ENCODE measurements at regions not wholly inside any gene's neighbourhood (a gene's known extent, or its start where the extent isn't known, plus 50 kb on each side); places are given as distances from the start of the nearest gene placed in this dataset.

GRCh38 chr21:41655259-41655658, 111.6 kb downstream of the RIPK4 start:
- TF ChIP-seq EZH2phosphoT487 (IDR thresholded peaks at IDR 0.05; ENCODE audit: low read depth) (no peak), CTCF (IDR thresholded peaks at IDR 0.05; ENCODE audit: low read depth, low read length) (no peak)
- peaks cover 11% of the 10 kb centered on the region for H3K4me1 ChIP-seq (ENCODE audit: low read length)
- H3K27me3 ChIP-seq (ENCODE audit: low read depth, low read length), result peaks cover 15% of the 10 kb centered on the region; the same call in 1 of the 2 replicates

GRCh38 chr21:41653954-41654491, 112.8 kb downstream of the RIPK4 start:
- H3K79me2 ChIP-seq (ENCODE audit: low read length), result no peaks in the 10 kb centered on the region
- no peak overlapping the region for H3K4me2 ChIP-seq (ENCODE audit: low read length)
- peaks cover 15% of the 10 kb centered on the region; the same call in 1 of the 2 replicates for H3K27me3 ChIP-seq (ENCODE audit: low read depth, low read length)
- no peaks in the 10 kb centered on the region for H4K20me1 ChIP-seq (ENCODE audit: insufficient read depth, low read length)
- H3K9me3 ChIP-seq (ENCODE audit: insufficient read depth, low read length), result no peaks in the 10 kb centered on the region
- H3K27ac ChIP-seq (ENCODE audit: low read length), result no peak overlapping the region
- no peak overlapping the region for H3K9ac ChIP-seq (ENCODE audit: low read length)
- H3K36me3 ChIP-seq (replicated peaks; ENCODE audit: low read depth, low read length), result no peaks in the 10 kb centered on the region
- H3K4me3 ChIP-seq (ENCODE audit: low read length), result no peak overlapping the region
- no peak overlapping the region for H2AFZ ChIP-seq (ENCODE audit: low read depth, low read length)
- TF ChIP-seq EZH2phosphoT487 (IDR thresholded peaks at IDR 0.05; ENCODE audit: low read depth) (no peak), CTCF (IDR thresholded peaks at IDR 0.05; ENCODE audit: low read depth, low read length) (no peak)
- H3K4me1 ChIP-seq (ENCODE audit: low read length), result peaks cover 11% of the 10 kb centered on the region

More at GRCh38 chr21:41655259-41655658, 111.6 kb downstream of the RIPK4 start:
- Histone ChIP-seq H3K4me2 (ENCODE audit: low read length) (peak overlapping the region; percentile 7; the same call in 1 of the 2 replicates), H3K79me2 (ENCODE audit: low read length) (no peaks in the 10 kb centered on the region), H3K9me3 (ENCODE audit: insufficient read depth, low read length) (no peaks in the 10 kb centered on the region), H3K27ac (ENCODE audit: low read length) (no peak overlapping the region), H3K4me3 (ENCODE audit: low read length) (no peak overlapping the region), H3K9ac (ENCODE audit: low read length) (no peak overlapping the region), H4K20me1 (ENCODE audit: insufficient read depth, low read length) (no peaks in the 10 kb centered on the region), H3K36me3 (replicated peaks; ENCODE audit: low read depth, low read length) (no peaks in the 10 kb centered on the region), H2AFZ (ENCODE audit: low read depth, low read length) (no peak overlapping the region)

- no peak overlapping the region for H2AFZ ChIP-seq (ENCODE audit: low read depth, low read length)
- TF ChIP-seq CTCF (IDR thresholded peaks at IDR 0.05; ENCODE audit: low read depth, low read length), result no peak
- no peak for TF ChIP-seq EZH2phosphoT487 (IDR thresholded peaks at IDR 0.05; ENCODE audit: low read depth)
- H3K4me2 ChIP-seq (ENCODE audit: low read length), result no peak overlapping the region
- H3K4me3 ChIP-seq (ENCODE audit: low read length), result no peak overlapping the region
- peaks cover 11% of the 10 kb centered on the region; the same call in 1 of the 2 replicates for H3K27me3 ChIP-seq (ENCODE audit: low read depth, low read length)
- H3K79me2 ChIP-seq (ENCODE audit: low read length), result no peaks in the 10 kb centered on the region
- no peaks in the 10 kb centered on the region for H3K9me3 ChIP-seq (ENCODE audit: insufficient read depth, low read length)
- H3K36me3 ChIP-seq (replicated peaks; ENCODE audit: low read depth, low read length), result no peaks in the 10 kb centered on the region
- peaks cover 11% of the 10 kb centered on the region for H3K4me1 ChIP-seq (ENCODE audit: low read length)
- no peak overlapping the region for H3K9ac ChIP-seq (ENCODE audit: low read length)
- no peaks in the 10 kb centered on the region for H4K20me1 ChIP-seq (ENCODE audit: insufficient read depth, low read length)
- H3K27ac ChIP-seq (ENCODE audit: low read length), result no peak overlapping the region
These were observed 113.5 kb downstream of the RIPK4 start for GRCh38 chr21:41653243-41653953.

- Histone ChIP-seq H2AFZ (ENCODE audit: low read depth, low read length) (no peak overlapping the region), H3K9me3 (ENCODE audit: insufficient read depth, low read length) (no peaks in the 10 kb centered on the region), H3K27me3 (ENCODE audit: low read depth, low read length) (peaks cover 4% of the 10 kb centered on the region; the same call in 1 of the 2 replicates), H3K4me1 (ENCODE audit: low read length) (peaks cover 11% of the 10 kb centered on the region), H3K4me2 (ENCODE audit: low read length) (no peak overlapping the region), H3K4me3 (ENCODE audit: low read length) (no peak overlapping the region), H3K9ac (ENCODE audit: low read length) (no peak overlapping the region), H4K20me1 (ENCODE audit: insufficient read depth, low read length) (no peaks in the 10 kb centered on the region), H3K36me3 (replicated peaks; ENCODE audit: low read depth, low read length) (no peaks in the 10 kb centered on the region), H3K27ac (ENCODE audit: low read length) (no peak overlapping the region), H3K79me2 (ENCODE audit: low read length) (no peaks in the 10 kb centered on the region)
- TF ChIP-seq EZH2phosphoT487 (IDR thresholded peaks at IDR 0.05; ENCODE audit: low read depth) (no peak), CTCF (IDR thresholded peaks at IDR 0.05; ENCODE audit: low read depth, low read length) (no peak)
These were observed 115.0 kb downstream of the RIPK4 start for GRCh38 chr21:41651830-41652229.
